ENCODE measurements at regions not wholly inside any gene's neighbourhood (a gene's known extent, or its start where the extent isn't known, plus 50 kb on each side); places are given as distances from the start of the nearest gene placed in this dataset.

- no peaks in the 10 kb centered on the region for H3K9me3 ChIP-seq
Observed at GRCh38 chr5:91221917-91222316, 161.2 kb downstream of the ARRDC3 start.

GRCh38 chr5:91219803-91220371 is 163.2 kb downstream of the ARRDC3 start:
- H3K27me3 ChIP-seq (replicated peaks; ENCODE audit: insufficient read depth), result no peaks in the 10 kb centered on the region
- no peak for TF ChIP-seq CTCF (IDR thresholded peaks at IDR 0.05)
- H3K36me3 ChIP-seq, result no peaks in the 10 kb centered on the region
- no peak for ATAC-seq (ENCODE audit: insufficient number of reproducible peaks, low FRiP score, low read depth)
- no peak overlapping the region for H3K4me3 ChIP-seq
- no peaks in the 10 kb centered on the region for H3K9me3 ChIP-seq
- H3K27ac ChIP-seq, result no peak overlapping the region
- H3K4me1 ChIP-seq (ENCODE audit: control insufficient read depth in 1 of 2, low read depth in 2 of 2), result peaks cover 0 to 8% of the 10 kb centered on the region in 2 donors
- no peak for DNase-seq (ENCODE audit: low spot score)

More at GRCh38 chr5:91221917-91222316, 161.2 kb downstream of the ARRDC3 start:
- TF ChIP-seq CTCF (IDR thresholded peaks at IDR 0.05), result no peak
- H3K27me3 ChIP-seq (replicated peaks; ENCODE audit: insufficient read depth), result no peaks in the 10 kb centered on the region
- no peak for DNase-seq (ENCODE audit: low spot score)
- no peak overlapping the region for H3K27ac ChIP-seq
- peaks cover 0 to 8% of the 10 kb centered on the region in 2 donors for H3K4me1 ChIP-seq (ENCODE audit: control insufficient read depth in 1 of 2, low read depth in 2 of 2)
- no peaks in the 10 kb centered on the region for H3K36me3 ChIP-seq
- no peak for ATAC-seq (ENCODE audit: insufficient number of reproducible peaks, low FRiP score, low read depth)
- H3K4me3 ChIP-seq, result no peak overlapping the region

GRCh38 chr5:91219091-91219802 is 163.9 kb downstream of the ARRDC3 start:
- H3K36me3 ChIP-seq, result no peaks in the 10 kb centered on the region
- ATAC-seq (ENCODE audit: insufficient number of reproducible peaks, low FRiP score, low read depth) (no peak), DNase-seq (ENCODE audit: low spot score) (no peak)
- H3K27me3 ChIP-seq (replicated peaks; ENCODE audit: insufficient read depth), result no peaks in the 10 kb centered on the region
- peaks cover 0 to 8% of the 10 kb centered on the region in 2 donors for H3K4me1 ChIP-seq (ENCODE audit: control insufficient read depth in 1 of 2, low read depth in 2 of 2)
- no peak overlapping the region for H3K4me3 ChIP-seq
- no peaks in the 10 kb centered on the region for H3K9me3 ChIP-seq
- no peak for TF ChIP-seq CTCF (IDR thresholded peaks at IDR 0.05)
- H3K27ac ChIP-seq, result no peak overlapping the region

- TF ChIP-seq CTCF (IDR thresholded peaks at IDR 0.05), result no peak
- ATAC-seq (ENCODE audit: insufficient number of reproducible peaks, low FRiP score, low read depth) (no peak), DNase-seq (ENCODE audit: low spot score) (no peak)
- peaks cover under 1 to 12% of the 10 kb centered on the region in 2 donors for H3K4me1 ChIP-seq (ENCODE audit: control insufficient read depth in 1 of 2, low read depth in 2 of 2)
- H3K4me3 ChIP-seq, result no peak overlapping the region
- H3K36me3 ChIP-seq, result no peaks in the 10 kb centered on the region
- H3K27ac ChIP-seq, result no peak overlapping the region
- H3K9me3 ChIP-seq, result no peaks in the 10 kb centered on the region
- no peaks in the 10 kb centered on the region for H3K27me3 ChIP-seq (replicated peaks; ENCODE audit: insufficient read depth)
Observed at GRCh38 chr5:91217859-91218258, 165.3 kb downstream of the ARRDC3 start.

- H3K36me3 ChIP-seq, result no peaks in the 10 kb centered on the region
- DNase-seq (ENCODE audit: low spot score) (no peak), ATAC-seq (ENCODE audit: insufficient number of reproducible peaks, low FRiP score, low read depth) (no peak)
- H3K27ac ChIP-seq, result no peak overlapping the region
- H3K4me1 ChIP-seq (ENCODE audit: control insufficient read depth in 1 of 2, low read depth in 2 of 2), result peaks cover 14 to 34% of the 10 kb centered on the region in 2 donors
- TF ChIP-seq CTCF (IDR thresholded peaks at IDR 0.05), result no peak
- no peak overlapping the region for H3K4me3 ChIP-seq
- no peaks in the 10 kb centered on the region for H3K27me3 ChIP-seq (replicated peaks; ENCODE audit: insufficient read depth)
- H3K9me3 ChIP-seq, result no peaks in the 10 kb centered on the region
Observed at GRCh38 chr5:91214571-91214970, 168.5 kb downstream of the ARRDC3 start.
